Neural cell (in vitro differentiated cells): ENCODE measurements at regions not wholly inside any gene's neighbourhood (a gene's known extent, or its start where the extent isn't known, plus 50 kb on each side); places are given as distances from the start of the nearest gene placed in this dataset.

ENCODE experiments used
- EZH2 ChIP-seq: fragments of 200-600, 300-800 bp; shearing (Covaris generic), sonication (generic); IDR thresholded peaks from 2 replicates; pipeline ENCODE4 v1.6.1; 2014; ENCODE audit warnings: antibody characterized with exemption, low read length, borderline replicate concordance, mild to moderate bottlenecking; ENCODE audit not compliant: insufficient read depth, poor library complexity, severe bottlenecking
- RAD21 ChIP-seq: fragments of 450-650 bp; conservative IDR thresholded peaks from 2 replicates; pipeline ENCODE4 v1.6.1; 2014; ENCODE audit warnings: antibody characterized with exemption, mild to moderate bottlenecking, moderate library complexity
- SMC3 ChIP-seq: fragments of 450-650 bp; conservative IDR thresholded peaks from 2 replicates; pipeline ENCODE4 v1.6.1; 2014; ENCODE audit warnings: antibody characterized with exemption, mild to moderate bottlenecking, moderate library complexity; ENCODE audit not compliant: poor library complexity
- TAF1 ChIP-seq: IDR thresholded peaks from 2 replicates; pipeline ENCODE4 v1.6.1; 2012; ENCODE audit warnings: low read depth
- TF ChIP-seq, protein P1 (sequence below): fragments of 450-650 bp; IDR thresholded peaks from 2 replicates; pipeline ENCODE4 v1.5.1; 2014; ENCODE audit warnings: antibody characterized with exemption, mild to moderate bottlenecking, moderate library complexity; ENCODE audit not compliant: poor library complexity, severe bottlenecking

DNA sequence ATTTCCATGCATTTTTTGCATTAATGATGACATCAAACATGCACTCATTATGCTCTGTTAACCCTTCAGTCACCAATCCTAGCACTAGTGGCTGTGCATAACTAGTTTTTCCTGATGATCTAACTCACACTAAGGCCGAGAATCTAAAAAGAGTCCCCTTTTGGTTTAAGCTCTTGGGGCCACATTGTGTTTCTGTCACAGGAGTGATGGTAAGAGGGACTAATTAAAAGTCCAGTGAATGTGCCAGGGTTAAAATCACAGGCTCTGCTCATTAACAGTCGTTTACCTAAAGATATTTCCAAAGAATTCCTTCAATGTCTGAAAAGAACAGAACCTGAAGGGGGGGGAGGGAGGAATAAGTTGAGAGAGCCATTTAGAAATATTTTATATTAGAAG, 359.0 kb upstream of the ANKRD30A start:
- TF ChIP-seq EZH2 (no peak), SMC3 (no peak), RAD21 (no peak), TAF1 (no peak)
- TF ChIP-seq, protein P1, sequence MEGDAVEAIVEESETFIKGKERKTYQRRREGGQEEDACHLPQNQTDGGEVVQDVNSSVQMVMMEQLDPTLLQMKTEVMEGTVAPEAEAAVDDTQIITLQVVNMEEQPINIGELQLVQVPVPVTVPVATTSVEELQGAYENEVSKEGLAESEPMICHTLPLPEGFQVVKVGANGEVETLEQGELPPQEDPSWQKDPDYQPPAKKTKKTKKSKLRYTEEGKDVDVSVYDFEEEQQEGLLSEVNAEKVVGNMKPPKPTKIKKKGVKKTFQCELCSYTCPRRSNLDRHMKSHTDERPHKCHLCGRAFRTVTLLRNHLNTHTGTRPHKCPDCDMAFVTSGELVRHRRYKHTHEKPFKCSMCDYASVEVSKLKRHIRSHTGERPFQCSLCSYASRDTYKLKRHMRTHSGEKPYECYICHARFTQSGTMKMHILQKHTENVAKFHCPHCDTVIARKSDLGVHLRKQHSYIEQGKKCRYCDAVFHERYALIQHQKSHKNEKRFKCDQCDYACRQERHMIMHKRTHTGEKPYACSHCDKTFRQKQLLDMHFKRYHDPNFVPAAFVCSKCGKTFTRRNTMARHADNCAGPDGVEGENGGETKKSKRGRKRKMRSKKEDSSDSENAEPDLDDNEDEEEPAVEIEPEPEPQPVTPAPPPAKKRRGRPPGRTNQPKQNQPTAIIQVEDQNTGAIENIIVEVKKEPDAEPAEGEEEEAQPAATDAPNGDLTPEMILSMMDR, result no peak
